Lower leg skin (tissue), 3 donors: ENCODE measurements at regions not wholly inside any gene's neighbourhood (a gene's known extent, or its start where the extent isn't known, plus 50 kb on each side); places are given as distances from the start of the nearest gene placed in this dataset.

Experiments used
- CTCF ChIP-seq, 3 donors: fragments of 450-650 bp; IDR thresholded peaks; one replicate each; pipeline ENCODE4 v1.5.1; 2016; ENCODE audit warnings: antibody characterized with exemption in 3 of 3, mild to moderate bottlenecking in 3 of 3, moderate library complexity in 2 of 3
- POLR2A ChIP-seq, 2 donors: fragments of 450-650 bp; IDR thresholded peaks; one replicate each; pipeline ENCODE4 v1.6.1; 2016 to 2017; ENCODE audit warnings: antibody characterized with exemption in 2 of 2, mild to moderate bottlenecking in 1 of 2, moderate library complexity in 1 of 2

GRCh38 chrX:46260499-46260898 is 284.7 kb downstream of the ZNF674 start:
- TF ChIP-seq CTCF (IDR thresholded peaks at IDR 0.05), result no peak
- TF ChIP-seq POLR2A (IDR thresholded peaks at IDR 0.05), result no peak
